ENCODE measurements at regions not wholly inside any gene's neighbourhood (a gene's known extent, or its start where the extent isn't known, plus 50 kb on each side); places are given as distances from the start of the nearest gene placed in this dataset.
"Not testable (repeated sequence)": the region's sequence is repeated elsewhere in the genome, so short reads cannot be mapped to it uniquely, and the experiment has no call there.

- H3K9me2 ChIP-seq (ENCODE audit: insufficient read depth); H4K20me1 ChIP-seq (ENCODE audit: insufficient read depth); H3K27me3 ChIP-seq (ENCODE audit: insufficient read depth, low read length); H3K9ac ChIP-seq (ENCODE audit: low read length); H3K79me2 ChIP-seq (ENCODE audit: insufficient read depth, low read length); H3K4me2 ChIP-seq (ENCODE audit: low read length); H2AFZ ChIP-seq (ENCODE audit: low read depth, low read length, poor library complexity, severe bottlenecking); CTCF ChIA-PET; POLR2A ChIA-PET; DNase-seq (ENCODE audit: low read depth, low spot score); H3K4me1 ChIP-seq (ENCODE audit: control insufficient read depth in 1 of 2, insufficient read depth in 2 of 2, low read length in 2 of 2); H3K27ac ChIP-seq (ENCODE audit: low read depth, low read length); intact Hi-C loops (cut with micrococcal nuclease); BruUV-seq (replicated peaks); H3K4me3 ChIP-seq (replicated peaks in 1 of 2; ENCODE audit: low read depth in 1 of 2, low read length in 2 of 2); H3K9me3 ChIP-seq (ENCODE audit: control insufficient read depth in 1 of 2, insufficient read depth in 1 of 2, low read depth in 1 of 2, low read length in 2 of 2); RAD21 ChIA-PET (ENCODE audit: low non-redundant PET in 1 of 2, low total read pairs in 2 of 2, uncharacterized antibody in 2 of 2, unreplicated experiment in 2 of 2); H3K36me3 ChIP-seq (ENCODE audit: control insufficient read depth in 1 of 2, insufficient read depth in 2 of 2, low read length in 2 of 2); ATAC-seq: not testable (repeated sequence)
These were observed 229.0 kb upstream of the CWC22 start for GRCh38 chr2:180236061-180236460.

- H3K4me2 ChIP-seq (ENCODE audit: low read length); H3K4me1 ChIP-seq (ENCODE audit: control insufficient read depth in 1 of 2, insufficient read depth in 2 of 2, low read length in 2 of 2); intact Hi-C loops (cut with micrococcal nuclease); CTCF ChIA-PET; BruUV-seq (replicated peaks); H3K27ac ChIP-seq (ENCODE audit: low read depth, low read length); H3K36me3 ChIP-seq (ENCODE audit: control insufficient read depth in 1 of 2, insufficient read depth in 2 of 2, low read length in 2 of 2); H3K9me2 ChIP-seq (ENCODE audit: insufficient read depth); H3K79me2 ChIP-seq (ENCODE audit: insufficient read depth, low read length); H3K9me3 ChIP-seq (ENCODE audit: control insufficient read depth in 1 of 2, insufficient read depth in 1 of 2, low read depth in 1 of 2, low read length in 2 of 2); POLR2A ChIA-PET; H3K4me3 ChIP-seq (replicated peaks in 1 of 2; ENCODE audit: low read depth in 1 of 2, low read length in 2 of 2); H3K9ac ChIP-seq (ENCODE audit: low read length); H4K20me1 ChIP-seq (ENCODE audit: insufficient read depth); DNase-seq (ENCODE audit: low read depth, low spot score); RAD21 ChIA-PET (ENCODE audit: low non-redundant PET in 1 of 2, low total read pairs in 2 of 2, uncharacterized antibody in 2 of 2, unreplicated experiment in 2 of 2); H3K27me3 ChIP-seq (ENCODE audit: insufficient read depth, low read length); H2AFZ ChIP-seq (ENCODE audit: low read depth, low read length, poor library complexity, severe bottlenecking); ATAC-seq: not testable (repeated sequence)
These were observed 228.4 kb upstream of the CWC22 start for GRCh38 chr2:180235506-180235905.

- POLR2A ChIA-PET; H3K27ac ChIP-seq (ENCODE audit: low read depth, low read length); H3K9ac ChIP-seq (ENCODE audit: low read length); H3K36me3 ChIP-seq (ENCODE audit: control insufficient read depth in 1 of 2, insufficient read depth in 2 of 2, low read length in 2 of 2); H3K4me1 ChIP-seq (ENCODE audit: control insufficient read depth in 1 of 2, insufficient read depth in 2 of 2, low read length in 2 of 2); DNase-seq (ENCODE audit: low read depth, low spot score); BruUV-seq (replicated peaks); H3K4me3 ChIP-seq (replicated peaks in 1 of 2; ENCODE audit: low read depth in 1 of 2, low read length in 2 of 2); H3K27me3 ChIP-seq (ENCODE audit: insufficient read depth, low read length); H3K4me2 ChIP-seq (ENCODE audit: low read length); ATAC-seq; H3K9me2 ChIP-seq (ENCODE audit: insufficient read depth); H4K20me1 ChIP-seq (ENCODE audit: insufficient read depth); H2AFZ ChIP-seq (ENCODE audit: low read depth, low read length, poor library complexity, severe bottlenecking); H3K79me2 ChIP-seq (ENCODE audit: insufficient read depth, low read length); intact Hi-C loops (cut with micrococcal nuclease); H3K9me3 ChIP-seq (ENCODE audit: control insufficient read depth in 1 of 2, insufficient read depth in 1 of 2, low read depth in 1 of 2, low read length in 2 of 2); CTCF ChIA-PET; RAD21 ChIA-PET (ENCODE audit: low non-redundant PET in 1 of 2, low total read pairs in 2 of 2, uncharacterized antibody in 2 of 2, unreplicated experiment in 2 of 2): not testable (repeated sequence)
These were observed 227.9 kb upstream of the CWC22 start for GRCh38 chr2:180234991-180235390.
